ENCODE measurements at regions not wholly inside any gene's neighbourhood (a gene's known extent, or its start where the extent isn't known, plus 50 kb on each side); places are given as distances from the start of the nearest gene placed in this dataset.

- intact Hi-C loops (cut with micrococcal nuclease) = no loop called here
- TF ChIP-seq SIN3A (IDR thresholded peaks at IDR 0.05; ENCODE audit: low read depth) (no peak), POLR2A (IDR thresholded peaks at IDR 0.05; ENCODE audit: borderline replicate concordance, extremely low read depth, insufficient read depth, insufficient read length) (no peak), EZH2 (IDR thresholded peaks at IDR 0.05) (no peak), CTCF (IDR thresholded peaks at IDR 0.05 in 2 of 3, conservative IDR thresholded peaks at IDR 0.05 in 1 of 3; ENCODE audit: borderline replicate concordance in 1 of 3, insufficient read depth in 1 of 3, low read depth in 2 of 3, low read length in 2 of 3) (no peak), REST (IDR thresholded peaks at IDR 0.05; ENCODE audit: low read depth) (no peak), YY1 (IDR thresholded peaks at IDR 0.05; ENCODE audit: extremely low read depth, insufficient replicate concordance, low read depth, low read length) (no peak), CEBPB (IDR thresholded peaks at IDR 0.05; ENCODE audit: low read depth) (no peak), MAX (IDR thresholded peaks at IDR 0.05) (no peak), EGR1 (IDR thresholded peaks at IDR 0.05; ENCODE audit: low read depth) (no peak)
- no peaks in the 10 kb centered on the region for H3K27me3 ChIP-seq (ENCODE audit: insufficient read depth, low read length)
- no peaks in the 10 kb centered on the region for H4K20me1 ChIP-seq (ENCODE audit: insufficient read depth)
- H3K9ac ChIP-seq (ENCODE audit: low read length) = no peak overlapping the region
- POLR2A ChIA-PET = no interaction called here
- H2AFZ ChIP-seq (ENCODE audit: low read depth, low read length, poor library complexity, severe bottlenecking) = no peak overlapping the region
- no TSS peak for BruUV-seq (replicated peaks)
- H3K36me3 ChIP-seq (ENCODE audit: control insufficient read depth in 1 of 2, insufficient read depth in 2 of 2, low read length in 2 of 2) = no peaks in the 10 kb centered on the region
- H3K27ac ChIP-seq (ENCODE audit: low read depth, low read length) = no peak overlapping the region
- DNase-seq (ENCODE audit: low read depth, low spot score) (no peak), ATAC-seq (no peak)
- no peak overlapping the region for H3K4me3 ChIP-seq (replicated peaks in 1 of 2; ENCODE audit: low read depth in 1 of 2, low read length in 2 of 2)
- no peaks in the 10 kb centered on the region for H3K9me3 ChIP-seq (ENCODE audit: control insufficient read depth in 1 of 2, insufficient read depth in 1 of 2, low read depth in 1 of 2, low read length in 2 of 2)
- no peaks in the 10 kb centered on the region for H3K79me2 ChIP-seq (ENCODE audit: insufficient read depth, low read length)
- RAD21 ChIA-PET (ENCODE audit: low non-redundant PET in 1 of 2, low total read pairs in 2 of 2, uncharacterized antibody in 2 of 2, unreplicated experiment in 2 of 2) = no interaction called here
- H3K4me2 ChIP-seq (ENCODE audit: low read length) = no peak overlapping the region
- CTCF ChIA-PET = interaction anchor here (0.9 kb wide), 1 partner anchor 10 kb away, joined by 3 read pairs; no protein-coding TSS in a partner anchor
- 0 out of 2 replicates have a peak, but pooled peaks cover 3% of the 10 kb centered on the region for H3K9me2 ChIP-seq (ENCODE audit: insufficient read depth)
- no peaks in the 10 kb centered on the region for H3K4me1 ChIP-seq (ENCODE audit: control insufficient read depth in 1 of 2, insufficient read depth in 2 of 2, low read length in 2 of 2)
Measured at GRCh38 chr3:31242026-31242960, 290.4 kb upstream of the STT3B start.

Data from HCT116 (cell line).